ENCODE measurements at regions not wholly inside any gene's neighbourhood (a gene's known extent, or its start where the extent isn't known, plus 50 kb on each side); places are given as distances from the start of the nearest gene placed in this dataset.
"Not testable (repeated sequence)": the region's sequence is repeated elsewhere in the genome, so short reads cannot be mapped to it uniquely, and the experiment has no call there.

DNA sequence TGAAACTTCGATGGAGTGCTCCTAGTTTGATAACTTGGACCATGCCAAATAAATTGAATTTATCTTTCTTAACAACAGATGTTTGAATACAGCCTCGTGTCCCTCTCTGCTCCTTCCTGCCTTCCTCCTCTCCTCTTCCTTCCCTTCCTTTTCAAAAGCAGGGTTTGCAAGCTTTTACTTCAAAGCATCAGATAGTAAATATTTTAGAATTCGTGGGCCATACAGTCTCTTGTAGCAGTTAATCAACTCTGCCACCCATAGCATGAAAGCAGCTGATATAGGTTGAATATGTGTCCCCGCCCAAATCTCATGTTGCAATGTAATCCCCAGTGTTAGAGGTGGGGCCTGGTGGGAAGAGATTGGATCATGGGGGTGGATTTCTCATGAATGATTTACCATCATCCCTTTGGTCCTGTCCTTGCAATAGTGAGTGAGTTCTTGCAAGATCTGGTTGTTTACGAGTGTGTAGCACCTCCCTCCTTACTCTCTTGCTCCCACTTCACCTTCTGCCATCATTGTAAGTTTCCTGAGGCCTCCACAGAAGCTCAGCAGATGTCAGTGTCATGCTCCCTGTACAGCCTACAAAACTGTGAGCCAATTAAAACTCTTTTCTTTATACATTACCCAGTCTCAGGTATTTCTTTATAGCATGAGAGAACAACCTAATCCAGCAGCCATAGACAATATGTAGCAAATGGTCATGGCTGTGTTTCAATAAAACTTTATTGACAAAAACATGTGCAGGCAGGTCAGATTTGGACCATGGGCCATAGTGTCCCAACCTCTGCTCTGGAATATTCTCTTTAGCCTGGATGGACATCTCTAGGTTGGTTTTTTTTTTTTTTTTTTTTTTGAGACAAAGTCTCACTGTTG, 102.8 kb downstream of the ALG1L2 start:
- TF ChIP-seq, protein P1, sequence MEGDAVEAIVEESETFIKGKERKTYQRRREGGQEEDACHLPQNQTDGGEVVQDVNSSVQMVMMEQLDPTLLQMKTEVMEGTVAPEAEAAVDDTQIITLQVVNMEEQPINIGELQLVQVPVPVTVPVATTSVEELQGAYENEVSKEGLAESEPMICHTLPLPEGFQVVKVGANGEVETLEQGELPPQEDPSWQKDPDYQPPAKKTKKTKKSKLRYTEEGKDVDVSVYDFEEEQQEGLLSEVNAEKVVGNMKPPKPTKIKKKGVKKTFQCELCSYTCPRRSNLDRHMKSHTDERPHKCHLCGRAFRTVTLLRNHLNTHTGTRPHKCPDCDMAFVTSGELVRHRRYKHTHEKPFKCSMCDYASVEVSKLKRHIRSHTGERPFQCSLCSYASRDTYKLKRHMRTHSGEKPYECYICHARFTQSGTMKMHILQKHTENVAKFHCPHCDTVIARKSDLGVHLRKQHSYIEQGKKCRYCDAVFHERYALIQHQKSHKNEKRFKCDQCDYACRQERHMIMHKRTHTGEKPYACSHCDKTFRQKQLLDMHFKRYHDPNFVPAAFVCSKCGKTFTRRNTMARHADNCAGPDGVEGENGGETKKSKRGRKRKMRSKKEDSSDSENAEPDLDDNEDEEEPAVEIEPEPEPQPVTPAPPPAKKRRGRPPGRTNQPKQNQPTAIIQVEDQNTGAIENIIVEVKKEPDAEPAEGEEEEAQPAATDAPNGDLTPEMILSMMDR (IDR thresholded peaks at IDR 0.05), result not testable (repeated sequence)
- not testable (repeated sequence) for TF ChIP-seq POLR2A (IDR thresholded peaks at IDR 0.05; ENCODE audit: low read depth); POLR2AphosphoS5 (IDR thresholded peaks at IDR 0.05); EP300 (IDR thresholded peaks at IDR 0.05)

Data from esophagus muscularis mucosa (tissue), 4 donors.